ENCODE measurements at regions not wholly inside any gene's neighbourhood (a gene's known extent, or its start where the extent isn't known, plus 50 kb on each side); places are given as distances from the start of the nearest gene placed in this dataset.

GRCh38 chr15:70522323-70522966 lies 240.9 kb downstream of the UACA start:
- TF ChIP-seq, protein P1, sequence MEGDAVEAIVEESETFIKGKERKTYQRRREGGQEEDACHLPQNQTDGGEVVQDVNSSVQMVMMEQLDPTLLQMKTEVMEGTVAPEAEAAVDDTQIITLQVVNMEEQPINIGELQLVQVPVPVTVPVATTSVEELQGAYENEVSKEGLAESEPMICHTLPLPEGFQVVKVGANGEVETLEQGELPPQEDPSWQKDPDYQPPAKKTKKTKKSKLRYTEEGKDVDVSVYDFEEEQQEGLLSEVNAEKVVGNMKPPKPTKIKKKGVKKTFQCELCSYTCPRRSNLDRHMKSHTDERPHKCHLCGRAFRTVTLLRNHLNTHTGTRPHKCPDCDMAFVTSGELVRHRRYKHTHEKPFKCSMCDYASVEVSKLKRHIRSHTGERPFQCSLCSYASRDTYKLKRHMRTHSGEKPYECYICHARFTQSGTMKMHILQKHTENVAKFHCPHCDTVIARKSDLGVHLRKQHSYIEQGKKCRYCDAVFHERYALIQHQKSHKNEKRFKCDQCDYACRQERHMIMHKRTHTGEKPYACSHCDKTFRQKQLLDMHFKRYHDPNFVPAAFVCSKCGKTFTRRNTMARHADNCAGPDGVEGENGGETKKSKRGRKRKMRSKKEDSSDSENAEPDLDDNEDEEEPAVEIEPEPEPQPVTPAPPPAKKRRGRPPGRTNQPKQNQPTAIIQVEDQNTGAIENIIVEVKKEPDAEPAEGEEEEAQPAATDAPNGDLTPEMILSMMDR (IDR thresholded peaks at IDR 0.05; ENCODE audit: low read depth, low read length, poor library complexity, severe bottlenecking), result no peak
- TF ChIP-seq EZH2phosphoT487 (IDR thresholded peaks at IDR 0.05; ENCODE audit: borderline replicate concordance, low read length), result no peak
